Epithelial cell of esophagus (primary cell): ENCODE measurements at regions not wholly inside any gene's neighbourhood (a gene's known extent, or its start where the extent isn't known, plus 50 kb on each side); places are given as distances from the start of the nearest gene placed in this dataset.
"Not testable (repeated sequence)": the region's sequence is repeated elsewhere in the genome, so short reads cannot be mapped to it uniquely, and the experiment has no call there.

Experiments used
- DNase-seq: peaks from one replicate; pipeline ENCODE4 v3.0.0; 2010; ENCODE audit warnings: low read depth
- H3K4me3 ChIP-seq: 2 replicates; pipeline ENCODE4 v1.5.1; 2011; ENCODE audit warnings: mild to moderate bottlenecking, low read length, control low read depth
- CTCF ChIP-seq: IDR thresholded peaks from 2 replicates; pipeline ENCODE4 v1.5.1; 2011; ENCODE audit warnings: low read depth, mild to moderate bottlenecking, low read length, control low read depth, inconsistent platforms; ENCODE audit not compliant: insufficient read depth; ENCODE audit errors: missing control alignments

- DNase-seq, result no peak
- no peak overlapping the region for H3K4me3 ChIP-seq
- TF ChIP-seq CTCF, result no peak
Measured at GRCh38 chr15:95698951-95699350, 631.5 kb upstream of the NR2F2 start.

- TF ChIP-seq CTCF, result no peak
- no peak overlapping the region for H3K4me3 ChIP-seq
- no peak for DNase-seq
Measured at GRCh38 chr15:95699578-95699977, 630.9 kb upstream of the NR2F2 start.

GRCh38 chr15:95700692-95701091 is 629.8 kb upstream of the NR2F2 start:
- DNase-seq, H3K4me3 ChIP-seq: not testable (repeated sequence)

- TF ChIP-seq CTCF, result no peak
- H3K4me3 ChIP-seq, result no peak overlapping the region
- DNase-seq, result no peak
Measured at GRCh38 chr15:95701410-95701809, 629.1 kb upstream of the NR2F2 start.

GRCh38 chr15:95709959-95710695 is 620.4 kb upstream of the NR2F2 start:
- TF ChIP-seq CTCF, result no peak
- no peak for DNase-seq
- H3K4me3 ChIP-seq, result no peak overlapping the region

- no peak for TF ChIP-seq CTCF
- no peak overlapping the region for H3K4me3 ChIP-seq
- no peak for DNase-seq
Measured at GRCh38 chr15:95712785-95713184, 617.7 kb upstream of the NR2F2 start.

GRCh38 chr15:95713324-95713723 is 617.2 kb upstream of the NR2F2 start:
- no peak for DNase-seq
- H3K4me3 ChIP-seq, result no peak overlapping the region

More at GRCh38 chr15:95713324-95713723, 617.2 kb upstream of the NR2F2 start:
- no peak for TF ChIP-seq CTCF
